Panc1 (cell line): ENCODE measurements at regions not wholly inside any gene's neighbourhood (a gene's known extent, or its start where the extent isn't known, plus 50 kb on each side); places are given as distances from the start of the nearest gene placed in this dataset.
A peak's percentile ranks its signal among the peaks of the same experiment; 100 is the strongest.

ENCODE experiments used
- ATAC-seq: fragments of 200-7000 bp; cut with Tn5 transposase; 2 replicates; pipeline ENCODE4 v1.9.1; 2020; ENCODE audit warnings: mild to moderate bottlenecking, moderate library complexity
- BruUV-seq: library from RNA; stranded (reverse); fragments of 400-500 nt; replicated peaks from 2 replicates; lab custom pipeline; 2021; lab: Mats Ljungman, UMichigan
- CTCF ChIA-PET: fragments of 300-600 bp; sonication (Branson Sonifier 250); formaldehyde crosslinking; loops from one replicate; lab custom pipeline; 2022; ENCODE audit warnings: antibody characterized with exemption; lab: Charles Lee
- POLR2A ChIA-PET: fragments of 300-600 bp; sonication (Branson Sonifier 250); formaldehyde crosslinking; loops from one replicate; lab custom pipeline; 2022; ENCODE audit warnings: antibody characterized with exemption; lab: Charles Lee
- DNase-seq: peaks from one replicate; pipeline ENCODE4 v3.0.0-alpha.2; 2010; ENCODE audit warnings: low read depth, low spot score
- H3K27ac ChIP-seq: 2 replicates; pipeline ENCODE4 v1.5.1; 2011; ENCODE audit warnings: mild to moderate bottlenecking, low read length, inconsistent platforms
- H3K27me3 ChIP-seq: fragments of 200-500 bp; sonication (Bioruptor generic); 2 replicates; pipeline ENCODE4 v1.6.0; 2014; ENCODE audit warnings: low read length, inconsistent platforms; ENCODE audit not compliant: control insufficient read depth, insufficient read depth
- H3K36me3 ChIP-seq: fragments of 200-500 bp; sonication (Bioruptor generic); 2 replicates; pipeline ENCODE4 v1.5.1; 2014; ENCODE audit warnings: inconsistent platforms, mild to moderate bottlenecking, low read length, moderate library complexity; ENCODE audit not compliant: control insufficient read depth, insufficient read depth
- H3K4me1 ChIP-seq: 2 replicates; pipeline ENCODE4 v1.5.1; 2011; ENCODE audit warnings: inconsistent platforms, mild to moderate bottlenecking, low read length, moderate library complexity; ENCODE audit not compliant: control insufficient read depth, insufficient read depth
- H3K4me3 ChIP-seq, 2 experiments: 2 replicates each; pipeline ENCODE4 v1.5.1; 2011 to 2012; ENCODE audit warnings: low read depth in 2 of 2, low read length in 2 of 2, mild to moderate bottlenecking in 2 of 2, inconsistent platforms in 1 of 2, moderate library complexity in 1 of 2
- H3K9me3 ChIP-seq: fragments of 200-500 bp; sonication (Bioruptor generic); 2 replicates; pipeline ENCODE4 v1.5.1; 2014; ENCODE audit warnings: low read depth, mild to moderate bottlenecking, inconsistent platforms, low read length, moderate library complexity; ENCODE audit not compliant: control insufficient read depth, insufficient read depth
- POLR2AphosphoS5 ChIP-seq: IDR thresholded peaks from 2 replicates; pipeline ENCODE4 v1.6.1; 2012; ENCODE audit warnings: mild to moderate bottlenecking, low read depth, low read length, moderate library complexity
- SIN3A ChIP-seq: IDR thresholded peaks from 2 replicates; pipeline ENCODE4 v1.6.1; 2012; ENCODE audit warnings: low read depth, mild to moderate bottlenecking, low read length, moderate library complexity, borderline replicate concordance; ENCODE audit not compliant: insufficient read depth
- TCF7L2 ChIP-seq: IDR thresholded peaks from 2 replicates; pipeline ENCODE4 v1.6.1; 2011; ENCODE audit warnings: mild to moderate bottlenecking, low read depth, low read length, inconsistent platforms
- in situ Hi-C: cut with HindIII; loops from 2 replicates; pipeline ENCODE4 v1.10.0; 2016; ENCODE audit warnings: low sequenced_read_pairs, low pct_unique_long_range_greater_than_20kb
- intact Hi-C: fragments of 100-400 bp; cut with micrococcal nuclease; formaldehyde crosslinking; loops from one replicate; pipeline ENCODE4 v1.10.0; 2022; ENCODE audit not compliant: unreplicated experiment
- TF ChIP-seq, protein P1 (sequence below): fragments of 450-650 bp; IDR thresholded peaks from 2 replicates; pipeline ENCODE4 v1.5.1; 2017; ENCODE audit warnings: mild to moderate bottlenecking
- TF ChIP-seq, protein P2 (sequence below), 2 experiments: IDR thresholded peaks; 2 replicates each; pipeline ENCODE4 v1.6.1; 2011 to 2012; ENCODE audit warnings: low read depth in 2 of 2, control low read depth in 1 of 2, low read length in 1 of 2, mild to moderate bottlenecking in 1 of 2, moderate library complexity in 1 of 2; ENCODE audit not compliant: insufficient read depth in 1 of 2

GRCh38 chr7:119175911-119176627 is 951.6 kb downstream of the ANKRD7 start:
- in situ Hi-C loops = no loop called here
- Histone ChIP-seq H3K9me3 (no peaks in the 10 kb centered on the region), H3K27ac (no peak overlapping the region), H3K36me3 (no peaks in the 10 kb centered on the region), H3K4me3 (no peak overlapping the region), H3K27me3 (no peaks in the 10 kb centered on the region), H3K4me1 (no peaks in the 10 kb centered on the region)
- DNase-seq (peak; percentile 41), ATAC-seq (peak; percentile 70; the same call in 1 of the 2 replicates)
- intact Hi-C loops = loop anchor here (2.0 to 5.0 kb wide), 3 partner anchors 244 to 824 kb away; no protein-coding TSS in a partner anchor
- BruUV-seq = no TSS peak
- POLR2A ChIA-PET = no interaction called here
- CTCF ChIA-PET = interaction anchor here (0.7 to 1.1 kb wide), 2 partner anchors 168 to 197 kb away, joined by 3 read pairs; no protein-coding TSS in a partner anchor
- TF ChIP-seq SIN3A (no peak), POLR2AphosphoS5 (no peak), TCF7L2 (no peak)
- TF ChIP-seq, protein P1, sequence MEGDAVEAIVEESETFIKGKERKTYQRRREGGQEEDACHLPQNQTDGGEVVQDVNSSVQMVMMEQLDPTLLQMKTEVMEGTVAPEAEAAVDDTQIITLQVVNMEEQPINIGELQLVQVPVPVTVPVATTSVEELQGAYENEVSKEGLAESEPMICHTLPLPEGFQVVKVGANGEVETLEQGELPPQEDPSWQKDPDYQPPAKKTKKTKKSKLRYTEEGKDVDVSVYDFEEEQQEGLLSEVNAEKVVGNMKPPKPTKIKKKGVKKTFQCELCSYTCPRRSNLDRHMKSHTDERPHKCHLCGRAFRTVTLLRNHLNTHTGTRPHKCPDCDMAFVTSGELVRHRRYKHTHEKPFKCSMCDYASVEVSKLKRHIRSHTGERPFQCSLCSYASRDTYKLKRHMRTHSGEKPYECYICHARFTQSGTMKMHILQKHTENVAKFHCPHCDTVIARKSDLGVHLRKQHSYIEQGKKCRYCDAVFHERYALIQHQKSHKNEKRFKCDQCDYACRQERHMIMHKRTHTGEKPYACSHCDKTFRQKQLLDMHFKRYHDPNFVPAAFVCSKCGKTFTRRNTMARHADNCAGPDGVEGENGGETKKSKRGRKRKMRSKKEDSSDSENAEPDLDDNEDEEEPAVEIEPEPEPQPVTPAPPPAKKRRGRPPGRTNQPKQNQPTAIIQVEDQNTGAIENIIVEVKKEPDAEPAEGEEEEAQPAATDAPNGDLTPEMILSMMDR = peak; percentile 87
- TF ChIP-seq, protein P2, sequence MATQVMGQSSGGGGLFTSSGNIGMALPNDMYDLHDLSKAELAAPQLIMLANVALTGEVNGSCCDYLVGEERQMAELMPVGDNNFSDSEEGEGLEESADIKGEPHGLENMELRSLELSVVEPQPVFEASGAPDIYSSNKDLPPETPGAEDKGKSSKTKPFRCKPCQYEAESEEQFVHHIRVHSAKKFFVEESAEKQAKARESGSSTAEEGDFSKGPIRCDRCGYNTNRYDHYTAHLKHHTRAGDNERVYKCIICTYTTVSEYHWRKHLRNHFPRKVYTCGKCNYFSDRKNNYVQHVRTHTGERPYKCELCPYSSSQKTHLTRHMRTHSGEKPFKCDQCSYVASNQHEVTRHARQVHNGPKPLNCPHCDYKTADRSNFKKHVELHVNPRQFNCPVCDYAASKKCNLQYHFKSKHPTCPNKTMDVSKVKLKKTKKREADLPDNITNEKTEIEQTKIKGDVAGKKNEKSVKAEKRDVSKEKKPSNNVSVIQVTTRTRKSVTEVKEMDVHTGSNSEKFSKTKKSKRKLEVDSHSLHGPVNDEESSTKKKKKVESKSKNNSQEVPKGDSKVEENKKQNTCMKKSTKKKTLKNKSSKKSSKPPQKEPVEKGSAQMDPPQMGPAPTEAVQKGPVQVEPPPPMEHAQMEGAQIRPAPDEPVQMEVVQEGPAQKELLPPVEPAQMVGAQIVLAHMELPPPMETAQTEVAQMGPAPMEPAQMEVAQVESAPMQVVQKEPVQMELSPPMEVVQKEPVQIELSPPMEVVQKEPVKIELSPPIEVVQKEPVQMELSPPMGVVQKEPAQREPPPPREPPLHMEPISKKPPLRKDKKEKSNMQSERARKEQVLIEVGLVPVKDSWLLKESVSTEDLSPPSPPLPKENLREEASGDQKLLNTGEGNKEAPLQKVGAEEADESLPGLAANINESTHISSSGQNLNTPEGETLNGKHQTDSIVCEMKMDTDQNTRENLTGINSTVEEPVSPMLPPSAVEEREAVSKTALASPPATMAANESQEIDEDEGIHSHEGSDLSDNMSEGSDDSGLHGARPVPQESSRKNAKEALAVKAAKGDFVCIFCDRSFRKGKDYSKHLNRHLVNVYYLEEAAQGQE (IDR thresholded peaks at IDR 0.05; ENCODE audit: insufficient read depth in 1 of 2, low read depth in 2 of 2, low read length in 1 of 2) = no peak

GRCh38 chr7:119177863-119178262 is 953.4 kb downstream of the ANKRD7 start:
- Histone ChIP-seq H3K36me3 (no peaks in the 10 kb centered on the region), H3K4me3 (no peak overlapping the region), H3K9me3 (no peaks in the 10 kb centered on the region), H3K27me3 (no peaks in the 10 kb centered on the region), H3K4me1 (no peaks in the 10 kb centered on the region), H3K27ac (no peak overlapping the region)
- no TSS peak for BruUV-seq
- ChIA-PET CTCF (no interaction called here), POLR2A (no interaction called here)
- no peak for ATAC-seq
- TF ChIP-seq, protein P2 (IDR thresholded peaks at IDR 0.05; ENCODE audit: insufficient read depth in 1 of 2, low read depth in 2 of 2, low read length in 1 of 2) = no peak
- no peak for TF ChIP-seq TCF7L2
- no peak for TF ChIP-seq SIN3A
- TF ChIP-seq, protein P1 = no peak
- no peak for TF ChIP-seq POLR2AphosphoS5
- in situ Hi-C loops (no loop called here), intact Hi-C loops (loop anchor here (2.0 to 5.0 kb wide), 3 partner anchors 246 to 826 kb away; no protein-coding TSS in a partner anchor)
- DNase-seq = no peak
